Esophagus squamous epithelium (tissue), 5 donors: ENCODE measurements at regions not wholly inside any gene's neighbourhood (a gene's known extent, or its start where the extent isn't known, plus 50 kb on each side); places are given as distances from the start of the nearest gene placed in this dataset.
"Not testable (repeated sequence)": the region's sequence is repeated elsewhere in the genome, so short reads cannot be mapped to it uniquely, and the experiment has no call there.

Experiments
- DNase-seq: peaks from one replicate; lab custom pipeline; 2025; lab: John Stamatoyannopoulos, UW
- H3K27ac ChIP-seq, 4 donors: fragments of 200-600 bp; sonication (generic); one replicate each; pipeline ENCODE4 v1.5.1; 2016 to 2019; ENCODE audit warnings: mild to moderate bottlenecking in 1 of 4
- H3K27me3 ChIP-seq, 4 donors: fragments of 200-600 bp; sonication (generic); 1 replicate in 3 of 4; 2 replicates in 1 of 4; pipeline versions ENCODE4 v1.5.1 to v1.6.0; 2017 to 2021; ENCODE audit warnings: antibody characterized with exemption in 1 of 4
- H3K36me3 ChIP-seq, 3 donors: fragments of 200-600 bp; sonication (generic); one replicate each; pipeline ENCODE4 v1.5.1; 2016 to 2019
- H3K4me1 ChIP-seq, 3 donors: fragments of 200-600 bp; sonication (generic); one replicate each; pipeline ENCODE4 v1.5.1; 2017 to 2019
- H3K4me3 ChIP-seq, 4 donors: fragments of 200-600 bp; sonication (generic); 1 replicate in 3 of 4; 2 replicates in 1 of 4; pipeline ENCODE4 v1.5.1; 2016 to 2019; ENCODE audit warnings: mild to moderate bottlenecking in 2 of 4, moderate library complexity in 1 of 4
- H3K9me3 ChIP-seq, 3 donors: fragments of 200-600 bp; sonication (generic); one replicate each; pipeline ENCODE4 v1.5.1; 2016 to 2019
- CTCF ChIP-seq, 6 experiments: fragments of 450-650 bp in 4 of 6; fragments of 200-600 bp in 2 of 6; sonication (generic) in 2 of 6; IDR thresholded peaks; one replicate each; pipeline ENCODE4 v1.5.1; 2016 to 2019; ENCODE audit warnings: antibody characterized with exemption in 6 of 6, mild to moderate bottlenecking in 4 of 6, moderate library complexity in 4 of 6
- POLR2A ChIP-seq, 4 donors: fragments of 450-650 bp; IDR thresholded peaks; one replicate each; pipeline ENCODE4 v1.6.1; 2017; ENCODE audit warnings: antibody characterized with exemption in 4 of 4, mild to moderate bottlenecking in 4 of 4, moderate library complexity in 3 of 4
- WGBS, 2 donors: methylation state at CpG; one replicate each; pipeline ENCODE4 v1.1.5; 2018; 5-methylcytosine and 5-hydroxymethylcytosine counted together
- intact Hi-C: fragments of 100-400 bp; cut with DNase I; formaldehyde crosslinking; loops from one replicate; pipeline ENCODE4 v1.15.0; 2022
- donor health status: DM: yes; HTN: yes; CAD: no.

- Histone ChIP-seq H3K4me1 (no peaks in the 10 kb centered on the region), H3K9me3 (no peaks in the 10 kb centered on the region), H3K4me3 (no peak overlapping the region), H3K27ac (no peak overlapping the region), H3K27me3 (no peaks in the 10 kb centered on the region), H3K36me3 (no peaks in the 10 kb centered on the region)
- WGBS, 2 donors = 56 to 74% methylated on average over 2 of the region's 2 CpGs
- TF ChIP-seq CTCF (IDR thresholded peaks at IDR 0.05) = no peak
- TF ChIP-seq POLR2A (IDR thresholded peaks at IDR 0.05) = no peak
- intact Hi-C loops = no loop called here
- DNase-seq = no peak
Measured at GRCh38 chr5:119757276-119757675, 127.9 kb downstream of the FAM170A start.

GRCh38 chr5:119769695-119770693 lies 140.6 kb downstream of the FAM170A start:
- DNase-seq, H3K4me1 ChIP-seq, intact Hi-C loops, H3K4me3 ChIP-seq, H3K36me3 ChIP-seq, H3K27ac ChIP-seq, H3K9me3 ChIP-seq, H3K27me3 ChIP-seq: not testable (repeated sequence)
- WGBS, 2 donors = 70 to 71% methylated on average over 5 to 6 of the region's 11 CpGs

- 69 to 86% methylated on average over 7 to 9 of the region's 15 CpGs for WGBS, 2 donors
- H3K36me3 ChIP-seq, DNase-seq, H3K4me3 ChIP-seq, H3K9me3 ChIP-seq, intact Hi-C loops, H3K27me3 ChIP-seq, H3K27ac ChIP-seq, H3K4me1 ChIP-seq: not testable (repeated sequence)
Measured at GRCh38 chr5:119780145-119780544, 150.8 kb downstream of the FAM170A start.

GRCh38 chr5:119785057-119785456 lies 155.7 kb downstream of the FAM170A start:
- no peak overlapping the region for H3K4me3 ChIP-seq
- H3K9me3 ChIP-seq = no peaks in the 10 kb centered on the region
- no peaks in the 10 kb centered on the region for H3K4me1 ChIP-seq
- no peaks in the 10 kb centered on the region for H3K27me3 ChIP-seq
- no peak overlapping the region for H3K27ac ChIP-seq
- DNase-seq = no peak
- H3K36me3 ChIP-seq = no peaks in the 10 kb centered on the region
- TF ChIP-seq CTCF (IDR thresholded peaks at IDR 0.05) (no peak), POLR2A (IDR thresholded peaks at IDR 0.05) (no peak)
- intact Hi-C loops = no loop called here

GRCh38 chr5:119789406-119790117 lies 160.2 kb downstream of the FAM170A start:
- no peak for TF ChIP-seq CTCF (IDR thresholded peaks at IDR 0.05)
- no peak for TF ChIP-seq POLR2A (IDR thresholded peaks at IDR 0.05)
- WGBS, 2 donors = 43 to 46% methylated on average over 2 of the region's 2 CpGs
- no peaks in the 10 kb centered on the region for H3K27me3 ChIP-seq

More at GRCh38 chr5:119789406-119790117, 160.2 kb downstream of the FAM170A start:
- no peaks in the 10 kb centered on the region for H3K9me3 ChIP-seq
- no peak overlapping the region for H3K4me3 ChIP-seq
- H3K4me1 ChIP-seq = no peaks in the 10 kb centered on the region
- intact Hi-C loops = no loop called here
- no peak overlapping the region for H3K27ac ChIP-seq
- no peak for DNase-seq
- H3K36me3 ChIP-seq = no peaks in the 10 kb centered on the region
